ENCODE measurements at regions not wholly inside any gene's neighbourhood (a gene's known extent, or its start where the extent isn't known, plus 50 kb on each side); places are given as distances from the start of the nearest gene placed in this dataset.

DNA sequence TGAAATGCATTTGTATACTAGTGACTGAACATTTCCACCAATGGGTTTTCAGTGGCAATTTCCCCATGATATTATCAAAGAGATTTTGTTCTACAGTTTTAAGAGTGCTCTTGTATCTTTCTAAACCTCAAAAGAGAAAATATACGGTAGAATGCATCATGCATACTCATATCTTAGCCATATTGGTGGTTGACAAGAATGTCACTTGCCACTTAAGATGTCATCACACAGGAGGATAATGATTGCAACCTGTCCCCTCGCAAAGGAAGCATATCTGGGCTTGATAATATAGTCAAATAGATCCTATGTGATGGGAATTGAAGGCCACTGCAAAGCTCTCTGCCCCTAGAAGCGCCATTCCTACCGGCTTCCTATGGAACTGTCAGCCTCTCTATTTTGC, 79.3 kb upstream of the ARMC3 start:
- TF ChIP-seq CTCF (IDR thresholded peaks at IDR 0.05; ENCODE audit: low read depth, low read length) (no peak), EZH2phosphoT487 (IDR thresholded peaks at IDR 0.05; ENCODE audit: low read depth) (no peak)
